NCI-H2196 treated with DMSO at 0.1 percent for 48 hours (cell line): ENCODE measurements at regions not wholly inside any gene's neighbourhood (a gene's known extent, or its start where the extent isn't known, plus 50 kb on each side); places are given as distances from the start of the nearest gene placed in this dataset.
"Not testable (repeated sequence)": the region's sequence is repeated elsewhere in the genome, so short reads cannot be mapped to it uniquely, and the experiment has no call there.

Experiments used
- DNase-seq: peaks from one replicate; lab custom pipeline; 2025; ENCODE audit not compliant: unreplicated experiment; lab: John Stamatoyannopoulos, UW

DNA sequence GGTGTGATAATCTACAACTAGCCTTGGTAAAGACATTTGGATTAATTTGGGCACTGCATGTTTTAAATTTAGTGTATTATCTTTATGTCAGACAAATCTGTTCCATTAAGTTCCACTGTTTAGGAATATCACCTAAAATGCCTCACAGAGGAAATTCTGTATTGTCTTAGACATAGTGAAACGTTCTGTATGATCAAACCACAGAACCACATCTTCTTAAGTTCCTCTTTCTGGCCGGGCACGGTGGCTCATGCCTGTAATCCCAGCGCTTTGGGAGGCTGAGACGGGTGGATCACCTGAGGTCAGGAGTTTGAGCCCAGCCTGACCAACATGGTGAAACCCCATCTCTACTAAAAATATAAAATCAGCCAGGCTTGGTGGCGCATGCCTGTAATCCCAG is 475.3 kb upstream of the CCDC179 start:
- DNase-seq: not testable (repeated sequence)

DNA sequence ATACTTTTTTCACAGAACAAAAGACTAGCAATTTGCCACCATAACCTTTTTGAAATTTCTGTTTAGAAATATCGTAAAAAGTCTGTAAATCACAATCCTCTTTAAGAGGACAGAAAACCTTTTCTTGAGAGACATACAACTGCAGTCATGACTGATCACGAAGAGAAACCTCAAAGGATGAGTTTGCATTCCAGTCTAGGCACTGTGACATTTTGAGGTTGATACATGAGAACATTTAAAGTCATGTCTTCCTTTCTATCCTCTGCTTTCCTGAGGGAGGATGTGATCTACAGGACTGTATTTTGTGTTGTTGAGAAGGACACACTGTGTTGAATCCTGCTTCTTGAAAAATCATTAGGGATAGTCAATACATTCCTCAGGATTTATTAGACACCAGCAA is 476.7 kb upstream of the CCDC179 start:
- DNase-seq: no peak

DNA sequence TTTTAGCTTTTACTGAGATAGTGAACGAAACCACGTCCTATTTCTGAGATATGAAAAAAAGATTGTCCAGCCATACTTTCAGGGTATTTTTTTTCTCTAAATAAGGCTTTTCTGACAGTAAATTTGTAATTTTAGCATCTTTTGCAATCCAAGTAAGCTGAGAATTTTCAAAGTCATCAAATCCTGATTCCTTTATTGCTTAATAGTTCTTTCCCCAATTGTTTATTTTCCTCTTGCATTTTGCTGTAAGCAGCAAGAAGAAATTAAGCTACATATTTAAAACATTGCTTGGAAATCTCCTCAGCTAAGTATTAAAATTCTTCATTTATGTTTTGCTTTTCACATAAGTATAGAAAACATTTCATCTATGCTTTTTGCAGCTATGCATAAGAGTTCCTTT is 493.3 kb upstream of the CCDC179 start:
- no peak for DNase-seq

- DNase-seq: no peak
Measured at GRCh38 chr11:23359297-23359696, 499.0 kb upstream of the CCDC179 start.

DNA sequence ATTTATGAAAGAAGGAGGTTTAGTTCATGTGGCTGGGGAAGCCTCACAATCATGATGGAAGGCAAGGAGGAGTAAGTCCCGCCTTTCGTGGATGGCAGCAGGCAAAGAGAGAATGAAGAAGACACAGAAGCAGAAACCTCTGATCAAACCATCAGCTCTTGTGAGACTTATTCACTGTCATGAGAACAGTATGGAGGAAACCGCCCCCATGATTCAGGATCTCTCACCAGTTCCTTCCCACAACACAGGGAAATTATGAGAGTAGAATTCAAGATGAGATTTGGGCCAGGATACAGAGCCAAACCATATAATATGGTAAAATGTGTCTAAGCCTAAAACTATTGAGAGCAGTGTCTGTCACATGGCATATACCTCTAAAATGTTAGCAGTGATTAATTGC is 503.8 kb upstream of the CCDC179 start:
- DNase-seq: no peak

GRCh38 chr11:23370580-23371275 is 510.5 kb upstream of the CCDC179 start:
- no peak for DNase-seq

GRCh38 chr11:23377909-23378308 is 517.6 kb upstream of the CCDC179 start:
- DNase-seq: no peak

GRCh38 chr11:23391031-23391430 is 530.8 kb upstream of the CCDC179 start:
- no peak for DNase-seq

DNA sequence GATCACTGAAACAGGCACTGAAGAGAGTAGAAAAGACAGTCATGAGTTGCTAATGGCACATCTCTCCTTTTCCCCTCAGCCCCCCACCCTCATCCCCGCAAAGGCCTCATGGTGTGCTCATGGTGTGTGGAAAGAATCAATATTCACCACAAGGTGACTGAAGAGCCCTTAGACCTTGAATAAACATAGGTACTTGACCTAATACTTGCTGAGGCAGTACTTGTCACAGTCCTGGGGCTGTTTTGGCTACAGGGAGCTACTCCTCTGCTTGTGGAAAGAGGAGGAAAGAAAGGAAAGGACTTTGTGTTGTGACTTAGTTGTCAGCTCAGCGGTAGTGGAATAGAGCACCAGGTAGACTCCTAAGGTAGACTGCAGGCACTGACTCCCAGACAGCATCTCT is 537.8 kb upstream of the CCDC179 start:
- no peak for DNase-seq

GRCh38 chr11:23399995-23400394 is 539.7 kb upstream of the CCDC179 start:
- DNase-seq: no peak

DNA sequence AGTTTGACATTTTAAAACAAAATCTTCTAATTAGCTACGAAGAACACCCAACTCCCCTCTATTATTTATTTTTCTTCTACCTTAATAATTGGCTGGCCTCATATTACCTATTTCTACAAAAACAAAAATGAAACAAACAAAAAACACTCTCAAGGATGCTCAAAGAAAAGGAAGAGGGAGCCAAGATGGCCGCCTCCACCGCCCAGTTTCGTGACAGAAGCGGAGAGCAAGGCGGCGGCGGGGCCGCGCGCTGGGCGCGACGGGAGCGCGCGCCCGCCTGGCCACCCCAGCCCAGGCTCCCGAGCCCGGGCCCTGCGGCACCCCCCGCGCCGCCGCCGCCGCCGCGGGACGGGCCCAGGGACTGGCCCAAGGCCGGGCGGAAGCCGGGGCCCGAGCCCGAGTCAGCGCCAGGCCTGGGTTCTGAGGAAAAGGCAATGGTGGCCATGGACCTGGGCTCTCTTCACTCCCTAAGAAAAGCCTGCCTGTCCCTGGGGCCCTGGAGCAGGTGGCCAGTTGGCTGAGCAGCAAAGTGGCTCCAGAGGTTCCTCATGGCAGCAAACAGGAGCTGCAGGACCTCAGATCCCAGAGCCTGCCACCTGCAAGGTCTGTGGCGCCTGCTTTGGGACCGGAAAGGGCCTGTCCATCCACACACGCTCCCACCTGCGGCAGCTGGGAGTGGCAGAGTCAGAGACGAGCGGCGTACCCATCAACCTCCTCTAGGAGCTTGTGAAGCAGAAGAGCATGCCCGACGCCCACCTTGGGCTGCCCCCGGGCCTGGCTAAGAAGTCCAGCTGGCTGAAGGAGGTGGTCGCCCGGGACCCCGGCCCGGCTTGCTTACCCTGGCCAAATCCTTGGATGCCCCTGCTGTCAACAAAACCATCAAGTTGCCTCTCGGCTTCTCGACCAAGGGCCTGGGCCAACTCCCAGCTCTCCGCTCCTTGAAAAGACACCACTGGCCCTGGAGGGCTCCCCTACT is 543.2 kb upstream of the CCDC179 start:
- no peak for DNase-seq

- DNase-seq: no peak
Measured at GRCh38 chr11:23404225-23405160, 544.2 kb upstream of the CCDC179 start.

GRCh38 chr11:23405350-23405937 is 545.2 kb upstream of the CCDC179 start:
- no peak for DNase-seq

DNA sequence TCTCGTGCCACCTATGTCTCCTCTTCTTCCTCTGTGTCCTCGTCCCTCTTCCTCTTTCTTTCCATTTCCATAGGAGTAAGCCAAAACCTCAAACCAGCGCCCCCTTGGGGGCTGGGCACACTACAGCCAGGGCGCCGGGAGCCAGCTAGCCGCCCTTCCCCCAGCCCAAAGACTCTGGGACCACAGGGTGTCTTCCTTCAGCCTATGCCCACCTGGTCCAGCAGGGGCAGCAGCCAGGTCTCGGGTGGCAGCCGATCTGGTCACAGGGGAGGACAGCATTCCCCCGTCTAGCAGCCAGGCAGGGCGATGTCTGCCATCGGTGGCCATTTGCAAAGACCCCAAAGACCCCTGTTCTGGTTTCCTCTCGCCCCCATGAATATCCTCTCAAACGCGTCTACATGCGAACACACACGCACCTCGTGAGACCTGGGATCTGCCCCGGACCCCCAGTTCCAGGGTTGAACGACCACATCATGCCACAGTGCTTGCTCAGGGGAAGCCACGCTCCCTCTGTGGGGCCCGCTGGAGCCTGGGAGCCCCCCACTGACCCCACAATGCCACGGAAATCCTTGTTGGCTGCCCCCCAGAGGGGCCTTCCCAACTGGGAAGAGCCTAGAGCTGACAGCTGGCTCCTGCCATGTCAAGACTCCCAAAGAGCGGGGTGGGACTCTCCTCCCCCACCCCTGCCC is 546.0 kb upstream of the CCDC179 start:
- no peak for DNase-seq

DNA sequence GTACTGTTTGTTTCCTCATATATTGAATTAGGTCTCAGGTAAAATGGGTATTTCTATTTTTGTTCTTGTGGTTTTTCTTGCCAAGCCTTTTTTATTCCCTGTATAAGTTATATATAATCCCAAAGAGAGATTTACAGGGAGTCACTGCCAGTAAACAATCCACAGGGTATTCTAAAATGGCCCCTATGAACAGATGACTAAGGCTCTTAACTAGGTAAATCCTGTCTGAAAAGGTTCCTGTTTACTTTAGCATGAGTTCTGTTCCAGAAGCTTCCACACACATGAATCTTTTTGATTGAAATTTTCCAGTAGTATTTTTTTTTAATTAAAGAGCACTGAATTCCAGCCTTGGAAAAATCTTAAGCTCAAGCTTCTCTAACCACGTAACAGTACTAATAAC is 552.8 kb upstream of the CCDC179 start:
- no peak for DNase-seq

GRCh38 chr11:23423104-23423503 is 562.8 kb upstream of the CCDC179 start:
- no peak for DNase-seq

DNA sequence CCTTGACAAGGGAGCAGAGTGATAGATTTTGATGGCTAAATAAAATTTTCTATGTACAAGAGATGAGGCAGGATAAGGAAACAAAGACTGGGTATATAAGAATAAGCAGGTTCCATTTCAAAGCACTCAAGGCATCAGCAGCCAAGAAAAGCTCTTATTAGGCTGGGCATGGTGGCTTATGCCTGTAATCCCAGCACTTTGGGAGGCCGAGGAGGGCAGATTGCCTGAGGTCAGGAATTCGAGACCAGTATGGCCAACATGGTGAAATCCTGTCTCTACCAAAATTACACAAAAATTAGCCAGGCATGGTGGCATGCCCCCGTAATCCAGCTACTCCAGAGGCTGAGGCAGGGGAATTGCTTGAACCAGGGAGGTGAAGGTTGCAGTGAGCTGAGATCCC is 563.4 kb upstream of the CCDC179 start:
- no peak for DNase-seq

DNA sequence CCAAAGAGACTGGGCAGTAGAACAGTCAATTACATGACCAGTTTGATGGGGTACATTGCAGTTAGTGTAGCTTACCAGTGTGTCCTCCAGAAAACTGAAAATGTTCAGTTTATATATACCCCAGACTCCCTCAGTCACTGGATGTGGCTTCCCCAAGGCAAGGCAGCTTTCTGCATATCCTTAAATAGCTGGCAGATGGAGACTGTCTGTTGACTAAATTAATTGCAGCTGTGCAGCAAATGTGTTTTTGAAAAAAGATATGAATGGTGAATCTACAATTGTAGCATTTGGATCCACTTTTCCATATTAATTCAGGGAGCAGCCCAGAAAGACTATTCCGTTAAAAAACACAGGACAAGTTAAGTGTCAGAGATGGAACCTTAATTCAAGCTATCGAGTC is 565.1 kb upstream of the CCDC179 start:
- DNase-seq: no peak

- DNase-seq: no peak
Measured at GRCh38 chr11:23429569-23429968, 569.3 kb upstream of the CCDC179 start.

GRCh38 chr11:23453522-23453921 is 593.2 kb upstream of the CCDC179 start:
- no peak for DNase-seq
